ENCODE measurements at regions not wholly inside any gene's neighbourhood (a gene's known extent, or its start where the extent isn't known, plus 50 kb on each side); places are given as distances from the start of the nearest gene placed in this dataset.
"Not testable (repeated sequence)": the region's sequence is repeated elsewhere in the genome, so short reads cannot be mapped to it uniquely, and the experiment has no call there.

GRCh38 chr2:198517976-198518375 lies 713.6 kb downstream of the PLCL1 start:
- Histone ChIP-seq H3K36me3 (no peaks in the 10 kb centered on the region), H3K27me3 (no peaks in the 10 kb centered on the region), H3K4me1 (no peaks in the 10 kb centered on the region), H3K4me3 (no peak overlapping the region), H3K27ac (no peak overlapping the region), H3K9me3 (no peaks in the 10 kb centered on the region)
- no peak for TF ChIP-seq POLR2AphosphoS5 (IDR thresholded peaks at IDR 0.05; ENCODE audit: insufficient read depth in 1 of 2, low read depth in 1 of 2)
- TF ChIP-seq CTCF (IDR thresholded peaks at IDR 0.05): no peak
- TF ChIP-seq POLR2A (IDR thresholded peaks at IDR 0.05): no peak
- no peak for DNase-seq (ENCODE audit: extremely low spot score in 2 of 2)
- intact Hi-C loops (cut with DNase I): no loop called here

GRCh38 chr2:198508610-198509009 lies 704.2 kb downstream of the PLCL1 start:
- H3K36me3 ChIP-seq; H3K4me1 ChIP-seq; H3K27ac ChIP-seq; H3K4me3 ChIP-seq; H3K27me3 ChIP-seq; DNase-seq (ENCODE audit: extremely low spot score in 2 of 2); H3K9me3 ChIP-seq; intact Hi-C loops (cut with DNase I): not testable (repeated sequence)

- Histone ChIP-seq H3K27ac (no peak overlapping the region), H3K36me3 (no peaks in the 10 kb centered on the region), H3K4me1 (no peaks in the 10 kb centered on the region), H3K27me3 (no peaks in the 10 kb centered on the region), H3K4me3 (no peak overlapping the region), H3K9me3 (no peaks in the 10 kb centered on the region)
- no peak for DNase-seq (ENCODE audit: extremely low spot score in 2 of 2)
- intact Hi-C loops (cut with DNase I): no loop called here
- no peak for TF ChIP-seq CTCF (IDR thresholded peaks at IDR 0.05)
- no peak for TF ChIP-seq POLR2AphosphoS5 (IDR thresholded peaks at IDR 0.05; ENCODE audit: insufficient read depth in 1 of 2, low read depth in 1 of 2)
- TF ChIP-seq POLR2A (IDR thresholded peaks at IDR 0.05): no peak
These were observed 695.1 kb downstream of the PLCL1 start for GRCh38 chr2:198499539-198499938.

GRCh38 chr2:198498516-198498915 lies 694.1 kb downstream of the PLCL1 start:
- Histone ChIP-seq H3K36me3 (no peaks in the 10 kb centered on the region), H3K27ac (no peak overlapping the region), H3K4me1 (no peaks in the 10 kb centered on the region), H3K4me3 (no peak overlapping the region), H3K27me3 (no peaks in the 10 kb centered on the region), H3K9me3 (no peaks in the 10 kb centered on the region)
- no peak for DNase-seq (ENCODE audit: extremely low spot score in 2 of 2)
- intact Hi-C loops (cut with DNase I): no loop called here
- TF ChIP-seq CTCF (IDR thresholded peaks at IDR 0.05): no peak
- TF ChIP-seq POLR2AphosphoS5 (IDR thresholded peaks at IDR 0.05; ENCODE audit: insufficient read depth in 1 of 2, low read depth in 1 of 2): no peak

GRCh38 chr2:198498048-198498447 lies 693.7 kb downstream of the PLCL1 start:
- no peak overlapping the region for H3K4me3 ChIP-seq
- H3K36me3 ChIP-seq: no peaks in the 10 kb centered on the region
- intact Hi-C loops (cut with DNase I): no loop called here
- no peak overlapping the region for H3K27ac ChIP-seq
- no peak for DNase-seq (ENCODE audit: extremely low spot score in 2 of 2)
- H3K27me3 ChIP-seq: no peaks in the 10 kb centered on the region
- TF ChIP-seq CTCF (IDR thresholded peaks at IDR 0.05): no peak
- TF ChIP-seq POLR2A (IDR thresholded peaks at IDR 0.05): no peak
- no peak for TF ChIP-seq POLR2AphosphoS5 (IDR thresholded peaks at IDR 0.05; ENCODE audit: insufficient read depth in 1 of 2, low read depth in 1 of 2)
- H3K4me1 ChIP-seq: no peaks in the 10 kb centered on the region
- H3K9me3 ChIP-seq: no peaks in the 10 kb centered on the region

GRCh38 chr2:198494931-198495330 lies 690.5 kb downstream of the PLCL1 start:
- intact Hi-C loops (cut with DNase I): no loop called here
- Histone ChIP-seq H3K36me3 (no peaks in the 10 kb centered on the region), H3K27ac (no peak overlapping the region)

More at GRCh38 chr2:198494931-198495330, 690.5 kb downstream of the PLCL1 start:
- H3K9me3 ChIP-seq: no peaks in the 10 kb centered on the region
- TF ChIP-seq CTCF (IDR thresholded peaks at IDR 0.05): no peak
- no peak for TF ChIP-seq POLR2A (IDR thresholded peaks at IDR 0.05)
- TF ChIP-seq POLR2AphosphoS5 (IDR thresholded peaks at IDR 0.05; ENCODE audit: insufficient read depth in 1 of 2, low read depth in 1 of 2): no peak
- H3K4me1 ChIP-seq: no peaks in the 10 kb centered on the region
- DNase-seq (ENCODE audit: extremely low spot score in 2 of 2): no peak
- no peaks in the 10 kb centered on the region for H3K27me3 ChIP-seq
- H3K4me3 ChIP-seq: no peak overlapping the region
